Activated CD4-positive, alpha-beta T cell treated with anti-CD3 and anti-CD28 coated beads, Interleukin-2, amount 10 ng/mL, durations not matched to agents 24 days and 14 days (primary cell): ENCODE measurements at regions not wholly inside any gene's neighbourhood (a gene's known extent, or its start where the extent isn't known, plus 50 kb on each side); places are given as distances from the start of the nearest gene placed in this dataset.

Experiments used
- DNase-seq: peaks from one replicate; pipeline ENCODE4 v3.0.0; 2022
- H3K27ac Mint-ChIP-seq: one replicate; pipeline ENCODE4 v1.8.0; 2022; ENCODE audit warnings: mild to moderate bottlenecking, mixed read lengths
- H3K27me3 Mint-ChIP-seq: one replicate; pipeline ENCODE4 v1.8.0; 2022; ENCODE audit warnings: mixed read lengths
- H3K36me3 Mint-ChIP-seq: one replicate; pipeline ENCODE4 v1.8.0; 2022; ENCODE audit warnings: low read depth, mild to moderate bottlenecking, mixed read lengths
- H3K4me1 Mint-ChIP-seq: one replicate; pipeline ENCODE4 v1.8.0; 2021; ENCODE audit warnings: mixed read lengths
- H3K4me3 Mint-ChIP-seq: one replicate; pipeline ENCODE4 v1.8.0; 2022; ENCODE audit warnings: mild to moderate bottlenecking, moderate library complexity, mixed read lengths
- H3K9me3 Mint-ChIP-seq: one replicate; pipeline ENCODE4 v1.8.0; 2021; ENCODE audit warnings: mixed read lengths
- intact Hi-C: fragments of 100-400 bp; cut with micrococcal nuclease; formaldehyde crosslinking; loops from one replicate; pipeline ENCODE4 v1.15.1; 2023

DNA sequence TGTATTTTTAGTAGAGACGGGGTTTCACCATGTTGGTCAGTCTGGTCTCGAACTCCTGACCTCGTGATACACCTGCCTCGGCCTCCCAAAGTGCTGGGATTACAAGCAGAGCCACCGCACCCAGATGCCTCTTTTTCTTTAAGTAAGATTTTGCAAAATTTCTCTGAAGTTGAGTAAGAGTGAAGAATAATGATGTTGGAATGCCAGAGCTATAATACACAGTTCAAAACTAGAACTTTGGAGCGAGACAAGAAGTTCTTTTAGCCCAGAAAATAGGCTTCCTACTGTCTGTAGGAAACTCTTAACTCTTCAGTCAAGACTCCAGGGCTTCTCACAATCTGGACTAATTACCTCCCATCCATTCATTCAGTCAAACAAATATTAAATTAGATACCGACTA is 51.4 kb downstream of the MARCHF4 start:
- H3K27ac Mint-ChIP-seq: no peak overlapping the region
- no peak overlapping the region for H3K4me3 Mint-ChIP-seq
- no peaks in the 10 kb centered on the region for H3K36me3 Mint-ChIP-seq
- DNase-seq: no peak
- H3K9me3 Mint-ChIP-seq: peaks cover 3% of the 10 kb centered on the region
- intact Hi-C loops: no loop called here
- H3K4me1 Mint-ChIP-seq: no peaks in the 10 kb centered on the region
- H3K27me3 Mint-ChIP-seq: peaks cover 8% of the 10 kb centered on the region

DNA sequence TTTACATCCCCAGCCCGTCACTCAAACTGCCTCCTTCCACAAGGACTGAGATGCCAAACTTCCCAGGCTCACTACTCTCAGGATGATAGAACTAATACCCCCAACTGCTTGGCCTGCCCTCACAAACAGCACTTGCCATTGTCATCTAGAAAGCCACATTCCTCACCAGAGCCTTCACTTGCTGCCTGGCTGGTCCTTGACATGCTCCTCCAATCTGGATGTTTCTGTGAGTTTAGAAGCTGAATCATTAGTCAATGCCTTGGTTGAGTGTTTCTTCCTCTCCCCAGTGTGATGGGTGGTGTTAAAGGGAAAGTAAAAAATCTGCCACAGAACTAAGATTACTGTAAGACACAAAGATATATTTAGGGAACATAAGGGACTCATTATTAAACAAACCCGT is 52.5 kb downstream of the MARCHF4 start:
- Mint-ChIP-seq H3K27ac (no peak overlapping the region), H3K4me3 (no peak overlapping the region), H3K4me1 (no peaks in the 10 kb centered on the region), H3K36me3 (no peaks in the 10 kb centered on the region), H3K9me3 (peaks cover 3% of the 10 kb centered on the region), H3K27me3 (peaks cover 8% of the 10 kb centered on the region)
- no peak for DNase-seq
- intact Hi-C loops: no loop called here

DNA sequence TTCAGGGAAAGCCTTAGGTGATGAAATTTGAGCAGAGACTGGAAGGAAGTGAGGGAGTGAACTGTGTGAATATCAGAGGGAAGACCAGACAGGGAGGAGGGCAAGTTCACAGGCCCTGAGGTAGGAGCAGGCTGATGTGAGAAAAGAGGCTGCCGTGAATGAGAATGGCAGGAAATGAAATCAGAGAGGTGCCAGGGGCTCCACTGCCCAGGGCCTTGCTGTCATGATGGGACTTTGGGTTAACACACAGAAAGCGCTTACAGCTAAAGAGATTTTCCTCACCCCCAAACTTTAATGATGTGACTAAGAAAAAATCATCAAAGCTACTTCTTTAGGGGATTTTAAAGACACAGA is 53.8 kb downstream of the MARCHF4 start:
- H3K36me3 Mint-ChIP-seq: no peaks in the 10 kb centered on the region
- intact Hi-C loops: no loop called here
- peaks cover 14% of the 10 kb centered on the region for H3K27me3 Mint-ChIP-seq
- H3K4me1 Mint-ChIP-seq: no peaks in the 10 kb centered on the region
- DNase-seq: no peak
- H3K9me3 Mint-ChIP-seq: peaks cover 3% of the 10 kb centered on the region
- no peak overlapping the region for H3K27ac Mint-ChIP-seq
- no peak overlapping the region for H3K4me3 Mint-ChIP-seq

DNA sequence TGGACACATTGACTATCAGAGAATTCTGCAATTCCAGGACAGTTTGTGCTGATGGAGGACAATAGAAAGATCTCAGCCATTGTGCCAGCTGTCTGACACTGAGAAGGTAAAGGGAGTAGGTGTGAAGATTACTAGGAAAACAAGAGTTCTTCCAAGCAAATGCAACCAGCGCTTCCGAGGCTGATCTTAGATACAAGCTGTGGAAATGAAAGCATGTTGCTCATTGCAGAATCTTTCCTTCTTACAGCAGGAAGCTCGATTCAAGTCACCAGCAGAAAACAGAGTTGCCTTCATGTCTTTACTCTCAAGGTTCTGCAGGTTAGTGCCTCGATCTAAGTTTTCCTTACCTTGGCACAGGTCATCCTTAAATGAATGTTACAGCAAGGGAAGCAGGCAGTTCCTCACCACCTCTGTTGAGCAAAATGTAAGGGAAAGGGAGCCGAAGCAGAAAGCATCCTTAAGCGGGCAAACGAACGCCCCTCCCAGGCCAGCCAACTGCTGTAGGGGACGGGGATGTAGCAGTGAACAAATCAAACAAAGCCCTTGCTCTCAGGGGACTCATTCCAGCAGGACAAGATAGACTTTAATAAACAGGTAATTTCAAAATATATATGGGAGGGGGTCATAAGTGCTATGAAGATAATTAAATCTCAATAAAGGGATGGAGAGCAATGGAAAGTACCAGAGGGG is 54.3 kb downstream of the MARCHF4 start:
- Mint-ChIP-seq H3K4me1 (no peaks in the 10 kb centered on the region), H3K4me3 (no peak overlapping the region), H3K27ac (no peak overlapping the region), H3K36me3 (no peaks in the 10 kb centered on the region), H3K27me3 (peaks cover 15% of the 10 kb centered on the region), H3K9me3 (peaks cover 3% of the 10 kb centered on the region)
- no peak for DNase-seq
- intact Hi-C loops: no loop called here

DNA sequence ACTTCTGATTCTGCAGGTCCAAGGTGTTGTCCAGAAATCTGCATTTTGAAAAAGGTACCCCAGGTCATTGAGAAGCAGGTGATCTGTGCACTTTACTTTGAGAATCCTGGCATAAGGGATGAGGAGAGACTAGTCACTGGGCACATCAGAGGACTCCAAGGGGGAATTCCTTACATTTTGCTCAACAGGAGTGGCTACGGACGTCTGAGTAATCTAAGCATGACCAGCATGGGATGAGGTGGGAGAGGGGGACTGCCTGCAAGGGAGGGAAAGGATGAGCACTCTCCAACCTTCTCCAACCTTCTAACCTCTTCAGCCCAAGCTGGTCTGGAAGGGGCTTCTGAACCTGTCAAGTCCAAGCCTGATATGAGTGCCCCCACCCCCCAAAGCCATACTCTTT is 55.5 kb downstream of the MARCHF4 start:
- DNase-seq: no peak
- Mint-ChIP-seq H3K9me3 (no peaks in the 10 kb centered on the region), H3K27me3 (peaks cover 21% of the 10 kb centered on the region), H3K27ac (no peak overlapping the region), H3K36me3 (no peaks in the 10 kb centered on the region), H3K4me1 (no peaks in the 10 kb centered on the region), H3K4me3 (no peak overlapping the region)
- intact Hi-C loops: no loop called here

DNA sequence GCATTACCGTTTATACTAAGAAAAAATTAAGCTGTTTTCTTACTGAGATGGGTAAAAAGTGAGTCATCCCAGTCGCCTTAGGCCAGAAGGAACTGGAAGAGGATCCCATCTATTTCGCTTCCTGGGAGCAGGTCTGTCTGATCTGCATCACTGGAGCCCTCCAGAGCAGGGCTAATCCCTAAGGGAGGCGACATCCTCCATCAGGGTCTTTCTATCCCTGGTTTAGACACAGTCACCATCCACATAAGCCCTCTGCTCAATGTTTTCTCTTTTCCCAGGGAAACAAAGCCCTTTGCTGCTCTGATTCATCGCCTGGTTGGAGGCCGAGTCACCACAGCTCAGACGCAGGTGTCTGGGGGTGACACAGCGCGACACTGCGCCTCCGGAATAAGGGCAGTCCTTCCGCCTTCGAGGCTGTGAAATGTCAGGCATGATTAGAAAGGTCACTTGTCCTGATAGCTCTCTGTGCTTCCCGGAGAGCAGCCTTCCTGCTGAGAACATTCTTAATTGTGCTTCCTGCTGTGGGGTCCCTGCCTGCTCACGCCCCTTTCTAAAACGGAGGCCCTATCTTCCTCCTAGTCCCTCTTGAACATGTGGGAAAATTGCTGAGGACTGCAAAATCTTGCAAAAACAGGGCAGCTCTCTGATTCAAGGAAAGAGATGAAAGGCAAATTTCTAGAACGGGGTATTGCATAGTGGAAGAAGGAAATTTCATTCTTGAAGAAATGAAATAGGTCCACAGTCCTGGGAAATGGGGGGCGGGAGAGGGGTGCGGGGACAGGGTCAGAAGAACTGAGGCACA is 56.3 kb downstream of the MARCHF4 start:
- Mint-ChIP-seq H3K9me3 (no peaks in the 10 kb centered on the region), H3K4me1 (no peaks in the 10 kb centered on the region), H3K36me3 (no peaks in the 10 kb centered on the region), H3K27ac (no peak overlapping the region), H3K27me3 (peaks cover 21% of the 10 kb centered on the region), H3K4me3 (no peak overlapping the region)
- no peak for DNase-seq
- intact Hi-C loops: no loop called here

DNA sequence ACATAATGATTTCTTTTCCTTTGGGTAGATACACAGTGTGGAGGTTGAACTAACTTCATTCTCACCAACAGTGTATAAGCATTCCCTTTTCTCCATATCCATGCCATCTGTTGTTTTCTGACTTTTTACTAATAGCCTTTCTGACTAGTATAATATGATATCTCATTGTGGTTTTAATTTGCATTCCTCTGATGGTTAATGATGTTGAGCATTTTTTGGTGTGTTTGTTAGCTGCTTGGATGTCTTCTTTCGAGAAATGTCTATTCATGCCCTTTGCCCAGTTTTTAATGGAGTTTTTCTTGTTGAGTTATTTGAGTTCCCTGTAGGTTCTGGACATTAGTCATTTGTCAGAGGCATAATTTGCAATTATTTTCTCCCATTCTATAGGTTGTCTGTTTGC is 59.8 kb downstream of the MARCHF4 start:
- intact Hi-C loops: no loop called here
- Mint-ChIP-seq H3K27me3 (peaks cover 19% of the 10 kb centered on the region), H3K27ac (no peak overlapping the region), H3K4me3 (no peak overlapping the region), H3K4me1 (no peaks in the 10 kb centered on the region), H3K36me3 (no peaks in the 10 kb centered on the region), H3K9me3 (no peaks in the 10 kb centered on the region)
- DNase-seq: no peak

DNA sequence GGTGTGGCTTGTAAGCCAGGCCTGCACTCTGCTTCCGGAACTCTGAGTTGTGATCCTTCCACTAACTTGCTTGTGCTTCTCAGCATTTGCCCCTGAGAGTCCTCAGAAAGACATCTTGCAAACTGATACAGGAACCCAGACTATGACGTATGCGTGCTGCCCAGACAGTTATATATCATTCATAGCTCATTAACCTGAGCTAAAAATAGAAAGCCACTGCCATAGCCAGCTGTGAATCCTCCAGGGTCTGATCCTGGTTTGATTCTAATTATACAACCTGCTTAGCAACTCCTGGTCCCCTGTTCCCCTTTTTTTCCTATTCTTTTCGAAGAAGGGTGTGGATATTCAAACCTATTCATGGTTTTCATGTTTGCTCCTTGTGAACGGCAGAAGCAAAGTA is 63.7 kb downstream of the MARCHF4 start:
- no peak for DNase-seq
- H3K4me1 Mint-ChIP-seq: no peaks in the 10 kb centered on the region
- no peaks in the 10 kb centered on the region for H3K36me3 Mint-ChIP-seq
- peaks cover 11% of the 10 kb centered on the region for H3K27me3 Mint-ChIP-seq
- H3K9me3 Mint-ChIP-seq: no peaks in the 10 kb centered on the region
- intact Hi-C loops: no loop called here
- no peak overlapping the region for H3K4me3 Mint-ChIP-seq
- no peak overlapping the region for H3K27ac Mint-ChIP-seq

DNA sequence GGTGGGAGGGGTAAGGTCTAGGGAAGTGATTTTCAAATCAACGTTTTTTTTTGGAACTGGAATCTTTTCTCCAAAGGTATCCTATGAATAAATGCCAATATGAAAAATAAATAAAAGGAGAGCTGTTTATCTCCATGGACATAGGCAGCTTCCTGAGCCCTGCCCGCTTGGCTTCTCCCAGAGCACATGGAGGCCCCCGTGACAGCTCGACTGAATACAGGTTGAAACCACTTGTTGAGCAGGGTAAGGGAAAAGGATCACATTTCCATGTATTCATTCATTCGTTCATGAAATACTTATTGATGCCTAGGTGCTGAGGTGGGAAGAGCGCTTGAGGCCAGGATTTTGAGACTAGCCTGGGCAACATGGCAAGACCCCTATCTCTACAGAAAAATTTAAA is 64.8 kb downstream of the MARCHF4 start:
- no peak for DNase-seq
- H3K27me3 Mint-ChIP-seq: peaks cover 3% of the 10 kb centered on the region
- H3K27ac Mint-ChIP-seq: no peak overlapping the region
- H3K4me3 Mint-ChIP-seq: no peak overlapping the region
- no peaks in the 10 kb centered on the region for H3K9me3 Mint-ChIP-seq
- no peaks in the 10 kb centered on the region for H3K36me3 Mint-ChIP-seq
- intact Hi-C loops: no loop called here
- no peaks in the 10 kb centered on the region for H3K4me1 Mint-ChIP-seq

DNA sequence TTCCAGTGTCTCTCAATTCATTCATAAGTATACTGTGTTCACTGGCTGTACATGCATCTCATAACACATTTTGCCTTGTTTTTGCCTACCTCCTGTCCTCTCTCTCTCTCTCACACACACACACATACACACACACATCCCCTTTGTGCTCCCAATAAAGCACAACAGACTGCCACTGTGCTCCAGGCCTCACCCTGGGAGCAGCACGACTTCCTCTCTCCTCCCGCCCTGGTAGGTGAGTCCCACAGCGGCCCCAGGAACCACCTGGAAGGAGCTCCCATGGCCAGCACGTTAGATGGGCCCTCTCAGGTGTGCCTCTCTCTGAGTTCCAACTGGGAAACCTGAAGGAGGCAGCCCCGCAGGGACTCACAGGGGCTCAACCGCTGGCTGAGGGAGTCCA is 65.4 kb downstream of the MARCHF4 start:
- H3K27me3 Mint-ChIP-seq: peaks cover 1% of the 10 kb centered on the region
- DNase-seq: no peak
- no peaks in the 10 kb centered on the region for H3K36me3 Mint-ChIP-seq
- no peaks in the 10 kb centered on the region for H3K4me1 Mint-ChIP-seq
- no peak overlapping the region for H3K4me3 Mint-ChIP-seq
- H3K9me3 Mint-ChIP-seq: no peaks in the 10 kb centered on the region
- intact Hi-C loops: no loop called here
- H3K27ac Mint-ChIP-seq: no peak overlapping the region

DNA sequence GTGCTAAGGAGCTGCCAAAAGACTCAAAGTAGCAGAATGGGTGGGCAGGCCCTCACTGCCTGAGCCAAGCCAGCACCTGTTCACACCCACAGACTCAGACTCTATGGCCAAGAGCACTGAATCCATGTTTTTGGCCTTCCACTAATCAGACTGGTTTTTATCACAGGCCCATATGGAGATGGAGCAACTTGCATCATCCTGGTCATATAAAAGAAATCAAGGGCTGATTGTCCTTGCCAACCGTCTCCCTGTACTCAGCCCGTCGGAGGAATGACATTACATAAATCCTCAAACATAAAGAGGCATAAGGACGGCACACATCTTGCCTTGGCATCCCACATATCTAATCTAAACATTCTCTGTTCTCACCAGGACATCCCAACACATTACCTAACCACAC is 66.7 kb downstream of the MARCHF4 start:
- Mint-ChIP-seq H3K27ac (no peak overlapping the region), H3K27me3 (peaks cover 4% of the 10 kb centered on the region), H3K4me1 (no peaks in the 10 kb centered on the region), H3K4me3 (no peak overlapping the region), H3K36me3 (no peaks in the 10 kb centered on the region), H3K9me3 (no peaks in the 10 kb centered on the region)
- DNase-seq: no peak
- intact Hi-C loops: no loop called here

DNA sequence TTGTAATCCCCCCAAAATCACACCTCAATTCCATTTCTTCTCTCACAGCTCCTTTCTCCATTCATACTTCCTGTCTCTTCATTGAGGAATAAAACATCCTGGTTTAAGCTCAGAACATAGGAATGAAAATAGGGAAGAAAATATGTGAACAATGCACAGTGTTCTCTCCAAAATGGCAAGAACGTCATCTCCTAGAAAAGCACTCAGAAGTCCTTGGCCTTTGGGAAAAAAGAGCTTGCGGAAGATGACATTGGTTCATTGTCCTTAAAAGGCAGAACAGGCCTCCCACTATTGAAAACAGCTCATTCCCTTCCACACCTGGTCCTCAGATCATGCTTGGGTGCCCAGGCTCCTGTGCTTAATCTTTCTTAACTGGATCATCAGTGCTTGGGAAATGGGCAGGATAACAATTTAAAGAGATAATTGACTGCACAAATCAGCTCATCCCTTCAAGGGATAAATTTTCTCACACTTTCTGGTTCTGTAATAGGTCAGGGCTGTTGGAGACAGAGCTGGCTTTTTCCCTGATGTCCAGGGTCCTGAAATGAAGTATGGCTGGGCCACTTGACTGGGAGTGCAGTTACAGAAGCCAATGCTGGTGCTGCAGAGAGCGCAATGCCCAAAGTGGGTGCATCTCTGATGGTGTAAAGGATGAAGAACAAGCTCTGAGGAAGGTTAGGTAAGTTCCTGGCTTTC is 69.2 kb downstream of the MARCHF4 start:
- Mint-ChIP-seq H3K4me1 (no peaks in the 10 kb centered on the region), H3K27ac (no peak overlapping the region), H3K4me3 (no peak overlapping the region), H3K36me3 (no peaks in the 10 kb centered on the region), H3K9me3 (no peaks in the 10 kb centered on the region), H3K27me3 (peaks cover 3% of the 10 kb centered on the region)
- intact Hi-C loops: no loop called here
- no peak for DNase-seq

DNA sequence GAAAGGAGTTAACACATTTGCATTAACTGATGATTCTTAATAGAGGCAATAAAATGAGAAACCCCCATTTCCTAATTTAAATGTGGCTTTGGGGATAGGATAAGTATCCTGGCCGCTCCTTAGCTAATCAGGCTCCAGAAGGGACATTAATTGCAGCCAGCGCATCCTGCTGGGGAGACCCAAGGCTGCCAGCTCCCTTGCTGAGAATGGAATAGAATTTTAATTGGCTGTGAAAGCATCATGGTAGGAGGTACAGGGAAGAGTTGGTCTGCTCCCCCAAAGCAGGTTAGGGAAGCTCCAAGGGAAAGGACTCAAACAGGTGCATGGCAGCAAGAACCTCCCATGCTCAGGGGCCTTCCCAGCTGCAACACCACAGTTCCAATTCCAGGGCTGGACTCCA is 71.4 kb downstream of the MARCHF4 start:
- intact Hi-C loops: no loop called here
- DNase-seq: no peak
- no peak overlapping the region for H3K27ac Mint-ChIP-seq
- peaks cover 6% of the 10 kb centered on the region for H3K4me1 Mint-ChIP-seq
- H3K4me3 Mint-ChIP-seq: no peak overlapping the region
- no peaks in the 10 kb centered on the region for H3K9me3 Mint-ChIP-seq
- peaks cover 3% of the 10 kb centered on the region for H3K27me3 Mint-ChIP-seq
- H3K36me3 Mint-ChIP-seq: no peaks in the 10 kb centered on the region

DNA sequence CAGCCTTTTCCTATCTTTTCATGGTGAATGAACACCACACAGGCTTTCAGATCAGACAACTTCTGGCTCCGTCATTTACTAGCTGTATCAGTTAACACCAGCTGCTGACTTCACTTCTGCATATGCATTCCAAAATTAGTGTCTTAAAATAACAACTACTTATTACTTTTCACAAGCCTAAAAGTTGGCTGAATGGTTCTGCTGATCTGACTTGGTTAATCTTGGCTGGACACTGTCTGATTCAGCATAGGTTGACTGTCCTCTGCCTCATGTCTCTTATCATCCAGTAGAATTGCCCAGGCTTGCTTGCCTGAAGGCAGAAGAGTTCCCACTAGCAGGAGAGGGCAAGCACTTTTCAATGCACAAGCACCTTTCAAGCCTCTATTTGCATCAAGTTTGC is 72.7 kb downstream of the MARCHF4 start:
- Mint-ChIP-seq H3K4me3 (no peak overlapping the region), H3K27me3 (peaks cover 3% of the 10 kb centered on the region), H3K4me1 (peaks cover 6% of the 10 kb centered on the region), H3K9me3 (no peaks in the 10 kb centered on the region), H3K27ac (no peak overlapping the region), H3K36me3 (no peaks in the 10 kb centered on the region)
- DNase-seq: no peak
- intact Hi-C loops: no loop called here
